Esophagus (tissue), 2 donors: ENCODE measurements at regions not wholly inside any gene's neighbourhood (a gene's known extent, or its start where the extent isn't known, plus 50 kb on each side); places are given as distances from the start of the nearest gene placed in this dataset.
"Not testable (repeated sequence)": the region's sequence is repeated elsewhere in the genome, so short reads cannot be mapped to it uniquely, and the experiment has no call there.

Source experiments
- H3K27ac ChIP-seq, 2 donors: one replicate each; pipeline ENCODE4 v1.5.1; 2013; ENCODE audit warnings: low read depth in 2 of 2, mild to moderate bottlenecking in 2 of 2, inconsistent platforms in 1 of 2, low read length in 1 of 2, moderate library complexity in 1 of 2
- H3K27me3 ChIP-seq, 2 donors: one replicate each; pipeline ENCODE4 v1.6.1; 2013; ENCODE audit warnings: low read length in 2 of 2, control low read depth in 1 of 2, mild to moderate bottlenecking in 1 of 2; ENCODE audit not compliant: insufficient read depth in 2 of 2, control insufficient read depth in 1 of 2
- H3K36me3 ChIP-seq, 2 donors: one replicate each; pipeline ENCODE4 v1.6.1; 2013; ENCODE audit warnings: low read length in 1 of 2; ENCODE audit not compliant: control insufficient read depth in 2 of 2, insufficient read depth in 2 of 2
- H3K4me1 ChIP-seq, 2 donors: one replicate each; pipeline ENCODE4 v1.6.1; 2013; ENCODE audit warnings: low read length in 1 of 2; ENCODE audit not compliant: control insufficient read depth in 2 of 2, insufficient read depth in 2 of 2
- H3K4me3 ChIP-seq, 2 donors: one replicate each; pipeline ENCODE4 v1.5.1; 2013; ENCODE audit warnings: low read length in 2 of 2, mild to moderate bottlenecking in 2 of 2, low read depth in 1 of 2, moderate library complexity in 1 of 2
- H3K9me3 ChIP-seq, 2 donors: one replicate each; pipeline ENCODE4 v1.6.1; 2013; ENCODE audit warnings: mild to moderate bottlenecking in 2 of 2, low read depth in 1 of 2, low read length in 1 of 2, moderate library complexity in 1 of 2; ENCODE audit not compliant: control insufficient read depth in 2 of 2, insufficient read depth in 1 of 2
- WGBS, 2 donors: extraction: QIAGEN DNeasy Blood & Tissue Kit; methylation state at CpG; one replicate each; pipeline ENCODE4 v1.1.7; 2013; 5-methylcytosine and 5-hydroxymethylcytosine counted together
- donor health status: healthy with polysubstance abuse.
- donor health status: Bipolar disorder and iron deficiency.

DNA sequence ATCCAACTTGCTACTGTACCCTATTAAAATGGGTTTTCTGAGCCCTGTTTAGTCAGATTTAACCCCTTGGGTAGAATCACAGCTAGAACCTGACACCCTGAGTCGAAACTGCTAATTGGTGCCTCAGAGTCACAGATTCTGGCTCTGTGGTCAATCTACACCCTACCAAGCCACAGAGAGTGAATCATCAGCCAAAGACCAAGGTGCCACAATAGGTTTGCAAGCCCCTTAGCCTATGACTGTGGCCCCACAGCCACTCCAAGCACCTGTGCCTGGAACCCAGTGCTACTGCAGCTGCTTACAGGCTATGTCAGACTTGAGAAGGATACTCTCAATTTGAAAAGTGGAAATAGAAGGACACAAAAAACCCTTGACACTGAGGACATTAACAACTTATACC is 202.8 kb upstream of the KCND2 start:
- Histone ChIP-seq H3K4me1 (no peaks in the 10 kb centered on the region), H3K27ac (no peak overlapping the region), H3K4me3 (no peak overlapping the region), H3K36me3 (no peaks in the 10 kb centered on the region), H3K27me3 (no peaks in the 10 kb centered on the region), H3K9me3 (peaks cover 9 to 12% of the 10 kb centered on the region in 2 donors)
- 61 to 67% methylated on average over 1 of the region's 1 CpG for WGBS, 2 donors

DNA sequence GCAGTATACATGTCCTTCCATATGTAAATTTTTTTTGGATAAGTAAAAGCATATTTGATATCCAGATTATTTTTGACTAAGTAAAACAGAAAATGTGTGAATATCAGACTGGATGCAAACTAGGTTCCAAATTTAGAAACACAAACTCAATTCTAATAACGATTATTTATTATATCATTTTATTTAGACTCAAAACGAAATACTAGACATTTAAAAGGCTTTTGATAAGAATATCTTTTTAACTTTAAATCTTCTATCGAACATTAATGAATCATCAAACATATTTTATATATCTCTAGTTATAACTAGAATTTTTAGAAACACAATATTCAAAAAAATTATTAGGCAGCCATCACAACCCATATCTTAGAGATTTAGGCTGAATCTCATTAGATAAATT is 195.2 kb upstream of the KCND2 start:
- Histone ChIP-seq H3K4me1 (no peaks in the 10 kb centered on the region), H3K9me3 (no peaks in the 10 kb centered on the region), H3K36me3 (no peaks in the 10 kb centered on the region), H3K27me3 (no peaks in the 10 kb centered on the region), H3K27ac (no peak overlapping the region), H3K4me3 (no peak overlapping the region)
- whole genome bisulfite sequencing, 2 donors = 61 to 62% methylated on average over 3 of the region's 3 CpGs

DNA sequence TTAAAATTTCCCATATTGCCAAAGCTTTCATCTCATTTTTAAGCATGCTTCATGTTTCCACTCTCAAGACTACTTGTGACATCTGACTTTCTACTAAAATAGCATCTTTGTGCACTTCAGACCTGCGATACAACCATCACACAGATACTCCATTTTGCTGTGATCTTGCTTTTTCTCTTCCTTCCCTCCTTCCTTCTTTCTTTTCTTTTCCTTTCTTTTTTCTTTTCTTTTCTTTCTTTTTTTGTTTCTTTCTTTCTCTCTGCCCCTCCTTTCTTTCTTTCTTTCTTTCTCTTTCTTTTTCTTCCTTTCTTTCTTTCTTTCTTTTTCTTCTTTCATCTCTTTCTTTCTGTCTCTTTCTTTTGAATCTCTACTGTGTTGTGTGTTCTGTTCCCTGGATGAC is 194.0 kb upstream of the KCND2 start:
- H3K27me3 ChIP-seq = no peaks in the 10 kb centered on the region
- 70 to 81% methylated on average over 1 of the region's 1 CpG for WGBS, 2 donors

DNA sequence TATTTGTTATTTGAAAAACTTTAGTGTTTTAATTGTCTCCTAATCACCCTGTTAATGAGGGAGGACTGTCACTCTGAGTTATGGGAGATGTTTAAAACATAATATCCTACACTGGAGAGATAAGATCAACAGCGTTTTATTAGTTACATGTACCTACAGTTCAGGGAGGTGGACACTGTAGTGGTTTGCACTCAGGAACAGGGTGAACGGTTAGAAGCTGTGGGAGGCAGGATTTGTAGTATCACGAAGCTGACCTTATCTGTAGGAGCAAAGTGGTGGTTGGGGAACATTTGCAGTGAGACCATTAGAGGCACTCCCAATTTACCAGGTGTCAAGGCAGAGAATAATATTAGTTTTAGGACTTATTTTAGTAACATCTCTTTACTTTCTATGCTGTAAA is 193.3 kb upstream of the KCND2 start:
- H3K4me3 ChIP-seq = no peak overlapping the region
- no peaks in the 10 kb centered on the region for H3K27me3 ChIP-seq
- WGBS, 2 donors = 47% methylated on average over 3 of the region's 3 CpGs
- H3K27ac ChIP-seq = no peak overlapping the region
- no peaks in the 10 kb centered on the region for H3K4me1 ChIP-seq
- no peaks in the 10 kb centered on the region for H3K36me3 ChIP-seq
- no peaks in the 10 kb centered on the region for H3K9me3 ChIP-seq

More for the DNA sequence above, 194.0 kb upstream of the KCND2 start:
- Histone ChIP-seq H3K4me3 (no peak overlapping the region), H3K9me3 (no peaks in the 10 kb centered on the region), H3K4me1 (no peaks in the 10 kb centered on the region), H3K36me3 (no peaks in the 10 kb centered on the region), H3K27ac (no peak overlapping the region)

DNA sequence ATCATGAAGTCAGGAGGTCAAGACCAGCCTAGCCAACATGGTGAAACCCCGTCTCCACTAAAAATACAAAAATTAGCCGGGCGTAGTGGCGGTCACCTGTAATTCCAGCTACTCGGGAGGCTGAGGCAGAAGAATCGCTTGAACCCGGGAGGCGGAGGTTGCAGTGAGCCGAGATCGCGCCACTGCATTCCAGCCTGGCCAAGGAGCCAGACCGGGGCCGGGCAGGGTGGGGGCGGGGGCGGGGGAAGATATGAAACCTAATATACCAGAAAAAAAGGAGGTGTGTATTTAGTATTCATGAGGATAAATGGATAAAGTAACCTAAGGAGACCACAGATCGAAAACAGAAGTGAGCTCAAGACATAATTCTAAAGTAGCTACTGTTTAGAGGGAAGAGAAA is 186.5 kb upstream of the KCND2 start:
- not testable (repeated sequence) for H3K4me3 ChIP-seq, H3K27ac ChIP-seq, H3K36me3 ChIP-seq, H3K9me3 ChIP-seq, H3K27me3 ChIP-seq, H3K4me1 ChIP-seq
- WGBS, 2 donors = 89% methylated on average over 16 of the region's 16 CpGs

DNA sequence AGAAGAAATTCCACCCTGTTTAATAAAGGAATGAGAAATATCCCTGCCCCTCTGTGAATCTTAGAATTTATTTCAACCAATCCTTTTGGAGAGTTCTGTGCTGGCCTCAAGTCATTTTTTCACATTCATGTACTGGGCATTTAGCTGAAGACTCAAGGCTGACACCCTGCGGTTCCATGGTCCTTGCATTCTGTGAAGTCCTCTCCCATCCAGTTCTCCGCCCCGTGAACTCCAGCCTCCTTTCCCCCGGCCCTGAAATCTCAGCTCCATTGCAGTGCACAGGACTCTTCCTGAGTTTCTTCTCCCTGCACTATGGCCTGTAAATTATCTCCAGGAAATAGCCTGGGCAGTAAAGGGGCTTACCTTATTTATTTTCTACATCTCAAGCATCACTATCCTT is 183.0 kb upstream of the KCND2 start:
- Histone ChIP-seq H3K27me3 (no peaks in the 10 kb centered on the region), H3K27ac (no peak overlapping the region), H3K36me3 (no peaks in the 10 kb centered on the region), H3K4me3 (no peak overlapping the region), H3K4me1 (no peaks in the 10 kb centered on the region), H3K9me3 (no peaks in the 10 kb centered on the region)
- WGBS, 2 donors = 69 to 79% methylated on average over 4 of the region's 4 CpGs

DNA sequence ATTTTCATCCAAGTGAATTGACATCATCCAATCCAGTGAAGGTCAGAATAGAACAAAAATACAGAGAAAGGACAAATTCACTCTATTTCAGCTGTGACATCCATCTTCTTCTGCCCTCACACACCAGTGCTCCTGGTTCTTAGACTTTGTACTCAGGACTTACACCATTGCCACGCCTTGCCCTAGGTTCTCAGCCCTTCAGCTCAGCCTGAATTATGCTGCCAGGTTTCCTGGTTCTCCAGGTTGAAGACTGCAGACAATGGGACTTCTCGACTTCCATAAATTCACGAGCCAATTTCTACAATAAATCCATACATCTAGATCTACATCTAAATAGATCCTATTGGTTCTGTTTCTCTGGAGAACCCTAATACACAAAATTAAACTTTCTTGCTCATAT is 181.2 kb upstream of the KCND2 start:
- Histone ChIP-seq H3K4me1 (no peaks in the 10 kb centered on the region), H3K9me3 (no peaks in the 10 kb centered on the region), H3K27me3 (no peaks in the 10 kb centered on the region)

DNA sequence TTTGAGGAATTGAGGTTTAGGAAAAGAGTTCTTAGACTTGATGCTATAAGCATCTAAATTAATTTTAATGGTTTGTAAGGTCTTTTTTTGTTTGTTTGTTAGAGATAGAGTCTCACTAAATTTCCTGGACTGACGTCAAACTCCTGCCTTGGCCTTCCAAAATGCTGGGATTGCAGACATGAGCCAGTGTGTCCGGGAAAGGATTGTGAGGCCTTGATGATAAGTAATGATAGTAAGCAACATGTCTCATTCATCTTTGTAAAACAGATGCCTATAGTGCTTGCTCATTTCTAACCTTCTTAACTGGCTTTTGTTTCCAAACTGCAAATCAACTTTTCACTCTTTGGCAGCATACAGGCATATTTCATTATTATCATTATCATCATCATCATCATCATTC is 176.0 kb upstream of the KCND2 start:
- WGBS, 2 donors = 60 to 69% methylated on average over 2 of the region's 2 CpGs
- no peaks in the 10 kb centered on the region for H3K9me3 ChIP-seq

More for the DNA sequence above, 181.2 kb upstream of the KCND2 start:
- H3K27ac ChIP-seq = no peak overlapping the region
- no peaks in the 10 kb centered on the region for H3K36me3 ChIP-seq
- H3K4me3 ChIP-seq = no peak overlapping the region
- WGBS, 2 donors = 74 to 76% methylated on average over 3 of the region's 3 CpGs

DNA sequence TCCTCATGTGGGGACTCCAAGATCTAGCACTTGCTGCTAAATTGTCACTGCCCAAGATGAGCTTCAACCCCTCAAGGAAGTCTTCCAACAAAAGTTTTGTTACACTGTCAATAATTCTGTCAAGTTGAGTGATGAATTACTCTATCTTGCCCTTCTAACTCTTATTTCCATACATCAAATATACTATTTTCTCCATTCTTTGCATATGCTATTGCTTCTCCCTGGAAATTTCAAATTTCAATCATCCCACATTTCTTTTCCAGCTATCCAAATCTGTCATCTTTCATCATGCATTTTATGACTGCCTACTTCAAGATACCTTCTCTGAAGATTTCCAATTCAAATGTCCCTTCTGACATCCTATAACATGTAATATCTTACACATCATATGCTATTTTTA is 175.2 kb upstream of the KCND2 start:
- H3K4me1 ChIP-seq = no peaks in the 10 kb centered on the region
- H3K9me3 ChIP-seq = no peaks in the 10 kb centered on the region

More for the DNA sequence above, 176.0 kb upstream of the KCND2 start:
- H3K27me3 ChIP-seq = no peaks in the 10 kb centered on the region
- H3K4me1 ChIP-seq = no peaks in the 10 kb centered on the region
- H3K4me3 ChIP-seq = no peak overlapping the region
- H3K36me3 ChIP-seq = no peaks in the 10 kb centered on the region
- no peak overlapping the region for H3K27ac ChIP-seq

DNA sequence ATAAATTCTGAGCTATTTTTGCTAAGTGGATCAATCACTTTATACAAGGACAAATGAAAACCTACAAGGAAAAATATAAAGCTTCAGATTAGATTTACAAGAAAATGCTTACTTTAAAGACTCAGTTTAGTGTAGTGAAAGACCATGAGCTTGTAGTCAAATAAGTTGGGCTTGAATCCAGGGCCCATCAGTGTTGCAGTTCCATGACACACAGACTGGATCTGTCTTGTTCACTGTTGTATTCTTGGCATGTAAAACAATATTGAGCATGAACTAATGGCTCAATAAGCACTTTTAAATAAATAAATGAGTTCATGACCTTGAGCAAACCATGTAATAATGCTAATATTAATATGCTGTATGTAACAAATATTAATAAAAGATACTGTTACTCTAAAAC is 164.6 kb upstream of the KCND2 start:
- H3K27ac ChIP-seq = no peak overlapping the region
- H3K4me3 ChIP-seq = no peak overlapping the region
- peaks cover 0 to 3% of the 10 kb centered on the region in 2 donors for H3K27me3 ChIP-seq
- no peaks in the 10 kb centered on the region for H3K36me3 ChIP-seq
- no peaks in the 10 kb centered on the region for H3K4me1 ChIP-seq
- no peaks in the 10 kb centered on the region for H3K9me3 ChIP-seq

More for the DNA sequence above, 175.2 kb upstream of the KCND2 start:
- no peak overlapping the region for H3K4me3 ChIP-seq
- no peak overlapping the region for H3K27ac ChIP-seq
- H3K27me3 ChIP-seq = no peaks in the 10 kb centered on the region
- no peaks in the 10 kb centered on the region for H3K36me3 ChIP-seq
